ENCODE measurements at regions not wholly inside any gene's neighbourhood (a gene's known extent, or its start where the extent isn't known, plus 50 kb on each side); places are given as distances from the start of the nearest gene placed in this dataset.

- DNase-seq (ENCODE audit: low spot score) = peak; percentile 18
- WGBS (ENCODE audit: low lambda C conversion rate) = 32% methylated on average over 6 of the region's 6 CpGs
- Histone ChIP-seq H2AFZ (ENCODE audit: low read length) (no peak overlapping the region), H3K9ac (ENCODE audit: insufficient read depth, low read depth, low read length) (no peak overlapping the region), H3K27me3 (ENCODE audit: control insufficient read depth in 1 of 2, insufficient read depth in 2 of 2, low read length in 2 of 2) (no peaks in the 10 kb centered on the region; a peak in 1 of 5 replicates), H3K36me3 (replicated peaks in 1 of 2; ENCODE audit: control insufficient read depth in 1 of 2, insufficient read depth in 2 of 2, low read length in 2 of 2) (no peaks in the 10 kb centered on the region), H3K27ac (ENCODE audit: extremely low read length, insufficient read depth, low read length) (no peak overlapping the region), H3K79me2 (ENCODE audit: insufficient read depth, low read length) (no peaks in the 10 kb centered on the region), H4K20me1 (ENCODE audit: insufficient read depth, low read length) (no peaks in the 10 kb centered on the region), H3K9me3 (ENCODE audit: low read length) (no peaks in the 10 kb centered on the region), H3K4me1 (ENCODE audit: insufficient read depth, low read length) (no peaks in the 10 kb centered on the region), H3K4me3 (replicated peaks in 1 of 3; ENCODE audit: insufficient read depth in 1 of 3, low read depth in 2 of 3, low read length in 3 of 3) (no peak overlapping the region), H3K4me2 (ENCODE audit: low read depth, low read length) (no peak overlapping the region)
- ChIA-PET CTCF (ENCODE audit: low intra/inter-chr PET ratio, low total read pairs) (interaction anchor here (0.9 kb wide), 1 partner anchor 1666 kb away, joined by 3 read pairs; no protein-coding TSS in a partner anchor), POLR2A (no interaction called here)
- peak in 1 of 2 experiments; percentile 21; a peak in 1 of 4 replicates for TF ChIP-seq MAFK (conservative IDR thresholded peaks at IDR 0.05 in 1 of 2, IDR thresholded peaks at IDR 0.05 in 1 of 2; ENCODE audit: low read length in 2 of 2)
- TF ChIP-seq CTCF (CRISPR knock-in tag; IDR thresholded peaks at IDR 0.05) = peak; percentile 49
- TF ChIP-seq ZNF563 (CRISPR knock-in tag; IDR thresholded peaks at IDR 0.05) = no peak
- TF ChIP-seq E2F1 (CRISPR knock-in tag; IDR thresholded peaks at IDR 0.05) = no peak
- TF ChIP-seq SKI (IDR thresholded peaks at IDR 0.05; ENCODE audit: partially characterized antibody) = no peak
- no peak for TF ChIP-seq MAFF (IDR thresholded peaks at IDR 0.05; ENCODE audit: low read depth, low read length)
- TF ChIP-seq ZNF816 (CRISPR knock-in tag; IDR thresholded peaks at IDR 0.05; ENCODE audit: borderline replicate concordance) = no peak
- TF ChIP-seq TFDP2 (CRISPR knock-in tag; IDR thresholded peaks at IDR 0.05) = no peak
- 0 out of 2 replicates have a peak, but pooled peaks have one; percentile 24 for TF ChIP-seq STAG1 (CRISPR knock-in tag; IDR thresholded peaks at IDR 0.05)
- no peak for TF ChIP-seq ZNF670 (CRISPR knock-in tag; IDR thresholded peaks at IDR 0.05; ENCODE audit: borderline replicate concordance)
- TF ChIP-seq ZNF646 (CRISPR knock-in tag; IDR thresholded peaks at IDR 0.05) = no peak
- in situ Hi-C loops (cut with HindIII; ENCODE audit: extremely low pct_ligation_motif_present, low pct_unique_long_range_greater_than_20kb) = no loop called here
- peak; percentile 56 for FAIRE-seq
- ATAC-seq = peak; percentile 92
- BruUV-seq (replicated peaks) = no TSS peak
- intact Hi-C loops (cut with micrococcal nuclease; ENCODE audit: unreplicated experiment) = no loop called here
These were observed 280.7 kb downstream of the LMX1A start for GRCh38 chr1:165075725-165076370.
